Liver (tissue), 8 donors: ENCODE measurements at regions not wholly inside any gene's neighbourhood (a gene's known extent, or its start where the extent isn't known, plus 50 kb on each side); places are given as distances from the start of the nearest gene placed in this dataset.

Experiments
- DNase-seq: peaks from one replicate; pipeline ENCODE4 v3.0.0-alpha.2; 2017; ENCODE audit warnings: low spot score
- H3K27ac ChIP-seq, 2 donors: one replicate each; pipeline ENCODE4 v1.7.0; 2013; ENCODE audit warnings: inconsistent platforms in 2 of 2, low read length in 2 of 2, control low read depth in 1 of 2, low read depth in 1 of 2, mild to moderate bottlenecking in 1 of 2
- H3K27me3 ChIP-seq, 4 donors: one replicate each; pipeline versions ENCODE4 v1.6.1 to v1.7.0; 2013; ENCODE audit warnings: low read length in 3 of 4, inconsistent platforms in 1 of 4, mild to moderate bottlenecking in 1 of 4, moderate library complexity in 1 of 4; ENCODE audit not compliant: control insufficient read depth in 4 of 4, insufficient read depth in 4 of 4
- H3K36me3 ChIP-seq, 4 donors: one replicate each; pipeline versions ENCODE4 v1.6.1 to v1.7.0; 2013; ENCODE audit warnings: low read length in 3 of 4, mild to moderate bottlenecking in 3 of 4, low read depth in 1 of 4, moderate library complexity in 1 of 4; ENCODE audit not compliant: control insufficient read depth in 4 of 4, insufficient read depth in 3 of 4
- H3K4me1 ChIP-seq, 4 donors: one replicate each; pipeline versions ENCODE4 v1.6.1 to v1.7.0; 2013; ENCODE audit warnings: low read length in 3 of 4, mild to moderate bottlenecking in 3 of 4, moderate library complexity in 1 of 4; ENCODE audit not compliant: control insufficient read depth in 4 of 4, insufficient read depth in 4 of 4
- H3K4me3 ChIP-seq, 3 donors: one replicate each; pipeline versions ENCODE4 v1.6.1 to v1.7.0; 2013; ENCODE audit warnings: low read length in 3 of 3, control low read depth in 1 of 3, low read depth in 1 of 3, mild to moderate bottlenecking in 1 of 3
- H3K9ac ChIP-seq, 2 donors: one replicate each; pipeline ENCODE4 v1.7.0; 2013; ENCODE audit warnings: low read length in 2 of 2, mild to moderate bottlenecking in 2 of 2, moderate library complexity in 2 of 2, control low read depth in 1 of 2, low read depth in 1 of 2
- H3K9me3 ChIP-seq, 4 donors: one replicate each; pipeline versions ENCODE4 v1.6.1 to v1.7.0; 2013; ENCODE audit warnings: low read length in 3 of 4; ENCODE audit not compliant: control insufficient read depth in 4 of 4
- CTCF ChIP-seq: fragments of 150-350 bp; IDR thresholded peaks from 2 replicates; pipeline ENCODE4 v1.5.1; 2017; ENCODE audit warnings: improper control_type of control experiment, low read depth, low read length; ENCODE audit not compliant: missing input control
- EGR1 ChIP-seq, 2 donors: IDR thresholded peaks; 2 replicates each; pipeline ENCODE4 v1.6.1; 2016 to 2018; ENCODE audit warnings: antibody characterized with exemption in 2 of 2, low read depth in 2 of 2
- FOXA1 ChIP-seq: IDR thresholded peaks from 2 replicates; pipeline ENCODE4 v1.6.1; 2016; ENCODE audit warnings: antibody characterized with exemption
- FOXA2 ChIP-seq: IDR thresholded peaks from 2 replicates; pipeline ENCODE4 v1.6.1; 2016; ENCODE audit warnings: antibody characterized with exemption
- GABPA ChIP-seq, 2 donors: IDR thresholded peaks in 1 of 2; conservative IDR thresholded peaks in 1 of 2; 2 replicates each; pipeline ENCODE4 v1.6.1; 2016; ENCODE audit warnings: antibody characterized with exemption in 2 of 2, mild to moderate bottlenecking in 1 of 2, moderate library complexity in 1 of 2
- HNF4A ChIP-seq, 2 donors: conservative IDR thresholded peaks; 2 replicates each; pipeline ENCODE4 v1.6.1; 2016; ENCODE audit warnings: antibody characterized with exemption in 2 of 2, mild to moderate bottlenecking in 2 of 2
- HNF4G ChIP-seq: IDR thresholded peaks from 2 replicates; pipeline ENCODE4 v1.6.1; 2016; ENCODE audit warnings: antibody characterized with exemption
- JUND ChIP-seq, 2 donors: IDR thresholded peaks; 2 replicates each; pipeline ENCODE4 v1.6.1; 2016; ENCODE audit warnings: antibody characterized with exemption in 2 of 2
- NR2F2 ChIP-seq: IDR thresholded peaks from 2 replicates; pipeline ENCODE4 v1.6.1; 2016; ENCODE audit warnings: antibody characterized with exemption
- RAD21 ChIP-seq, 2 donors: IDR thresholded peaks; 2 replicates each; pipeline ENCODE4 v1.6.1; 2016; ENCODE audit warnings: antibody characterized with exemption in 2 of 2, mild to moderate bottlenecking in 2 of 2
- REST ChIP-seq: IDR thresholded peaks from 2 replicates; pipeline ENCODE4 v1.6.1; 2016; ENCODE audit warnings: antibody characterized with exemption, mild to moderate bottlenecking
- RXRA ChIP-seq, 2 donors: IDR thresholded peaks; 2 replicates each; pipeline ENCODE4 v1.6.1; 2017 to 2018; ENCODE audit warnings: antibody characterized with exemption in 2 of 2, mild to moderate bottlenecking in 1 of 2
- SP1 ChIP-seq: IDR thresholded peaks from 2 replicates; pipeline ENCODE4 v1.6.1; 2018; ENCODE audit warnings: antibody characterized with exemption, mild to moderate bottlenecking
- TAF1 ChIP-seq: conservative IDR thresholded peaks from 2 replicates; pipeline ENCODE4 v1.6.1; 2016; ENCODE audit warnings: antibody characterized with exemption, mild to moderate bottlenecking
- YY1 ChIP-seq: IDR thresholded peaks from 2 replicates; pipeline ENCODE4 v1.6.1; 2016; ENCODE audit warnings: antibody characterized with exemption, mild to moderate bottlenecking
- ZBTB33 ChIP-seq: IDR thresholded peaks from 2 replicates; pipeline ENCODE4 v1.6.1; 2016; ENCODE audit warnings: antibody characterized with exemption
- WGBS: extraction: QIAGEN DNeasy Blood & Tissue Kit; methylation state at CpG from one replicate; pipeline ENCODE4 v1.1.7; 2013; 5-methylcytosine and 5-hydroxymethylcytosine counted together
- TF ChIP-seq, protein P1 (sequence below): IDR thresholded peaks from 2 replicates; pipeline ENCODE4 v1.6.1; 2016; ENCODE audit warnings: antibody characterized with exemption
- TF ChIP-seq, protein P2 (sequence below): IDR thresholded peaks from 2 replicates; pipeline ENCODE4 v1.6.1; 2016; ENCODE audit warnings: antibody characterized with exemption
- donor health status: healthy.
- donor health status: healthy.
- donor health status: healthy.
- donor health status: healthy.
- donor health status: healthy.

GRCh38 chr2:104704496-104705245, 149.2 kb upstream of the POU3F3 start (continued):
- TF ChIP-seq REST, result no peak
- no peak for TF ChIP-seq RAD21 (IDR thresholded peaks at IDR 0.05)
- TF ChIP-seq FOXA2, result no peak
- no peak for TF ChIP-seq EGR1 (IDR thresholded peaks at IDR 0.05; ENCODE audit: low read depth in 2 of 2)

DNA sequence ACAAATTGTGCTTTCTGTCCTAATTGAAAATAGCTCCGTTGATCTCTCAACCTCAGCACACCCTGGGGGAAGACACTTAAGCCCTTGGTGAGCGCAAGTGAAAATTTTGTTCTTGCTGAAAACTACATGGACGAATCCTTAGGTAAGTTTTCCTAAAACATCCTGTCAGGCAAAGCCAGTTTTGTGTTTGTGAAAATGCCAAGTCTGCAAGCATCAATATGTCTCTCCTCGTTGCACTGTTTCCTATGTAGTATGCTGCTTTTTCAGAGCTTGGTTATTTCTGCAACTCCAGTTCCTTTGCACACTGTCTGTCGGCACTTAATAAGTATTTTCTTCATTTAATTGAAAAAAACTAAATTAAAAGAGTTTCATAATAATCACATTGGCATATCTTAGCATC, 146.9 kb upstream of the POU3F3 start:
- no peak for DNase-seq
- no peaks in the 10 kb centered on the region for H3K36me3 ChIP-seq
- peaks cover 0 to 3% (median under 1%) of the 10 kb centered on the region in 4 donors for H3K27me3 ChIP-seq
- H3K4me3 ChIP-seq, result no peak overlapping the region
- H3K4me1 ChIP-seq, result no peaks in the 10 kb centered on the region
- TF ChIP-seq, protein P1, sequence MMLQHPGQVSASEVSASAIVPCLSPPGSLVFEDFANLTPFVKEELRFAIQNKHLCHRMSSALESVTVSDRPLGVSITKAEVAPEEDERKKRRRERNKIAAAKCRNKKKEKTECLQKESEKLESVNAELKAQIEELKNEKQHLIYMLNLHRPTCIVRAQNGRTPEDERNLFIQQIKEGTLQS, result no peak
- no peak for TF ChIP-seq YY1
- TF ChIP-seq CTCF, result no peak
- TF ChIP-seq GABPA (IDR thresholded peaks at IDR 0.05 in 1 of 2, conservative IDR thresholded peaks at IDR 0.05 in 1 of 2), result no peak
- no peak for TF ChIP-seq SP1
- TF ChIP-seq RAD21 (IDR thresholded peaks at IDR 0.05), result no peak
- no peak for TF ChIP-seq FOXA1
- no peak for TF ChIP-seq RXRA (IDR thresholded peaks at IDR 0.05)
- no peak for TF ChIP-seq FOXA2
- TF ChIP-seq, protein P2, sequence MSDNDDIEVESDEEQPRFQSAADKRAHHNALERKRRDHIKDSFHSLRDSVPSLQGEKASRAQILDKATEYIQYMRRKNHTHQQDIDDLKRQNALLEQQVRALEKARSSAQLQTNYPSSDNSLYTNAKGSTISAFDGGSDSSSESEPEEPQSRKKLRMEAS, result no peak
- no peak for TF ChIP-seq ZBTB33
- no peak for TF ChIP-seq JUND (IDR thresholded peaks at IDR 0.05)
- TF ChIP-seq EGR1 (IDR thresholded peaks at IDR 0.05; ENCODE audit: low read depth in 2 of 2), result no peak
- no peak for TF ChIP-seq TAF1
- no peak for TF ChIP-seq REST
- TF ChIP-seq HNF4G, result no peak
- TF ChIP-seq NR2F2, result no peak
- TF ChIP-seq HNF4A (conservative IDR thresholded peaks at IDR 0.05), result no peak
- H3K9ac ChIP-seq, result no peak overlapping the region
- no peak overlapping the region for H3K27ac ChIP-seq
- 66% methylated on average over 5 of the region's 5 CpGs for WGBS
- H3K9me3 ChIP-seq, result no peaks in the 10 kb centered on the region
